MM.1S (cell line): ENCODE measurements at regions not wholly inside any gene's neighbourhood (a gene's known extent, or its start where the extent isn't known, plus 50 kb on each side); places are given as distances from the start of the nearest gene placed in this dataset.

Experiments used
- DNase-seq: peaks from one replicate; pipeline ENCODE4 v3.0.0-alpha.2; 2015
- H2AFZ ChIP-seq: fragments of 300-600 bp; sonication (generic); 2 replicates; pipeline ENCODE4 v1.6.0; 2016; ENCODE audit warnings: antibody characterized with exemption, low read length
- H3F3A ChIP-seq: fragments of 300-600 bp; sonication (generic); 2 replicates; pipeline ENCODE4 v1.6.1; 2016; ENCODE audit warnings: mild to moderate bottlenecking, antibody characterized with exemption, low read length, moderate library complexity, mixed read lengths; ENCODE audit not compliant: insufficient read depth
- H3K27ac ChIP-seq: fragments of 300-600 bp; sonication (generic); 2 replicates; pipeline ENCODE4 v1.5.1; 2016; ENCODE audit warnings: mild to moderate bottlenecking, low read length
- H3K27me3 ChIP-seq: fragments of 300-600 bp; sonication (generic); replicated peaks from 2 replicates; pipeline ENCODE4 v1.6.0; 2016; ENCODE audit warnings: low read length; ENCODE audit not compliant: insufficient read depth
- H3K36me3 ChIP-seq: fragments of 300-600 bp; sonication (generic); replicated peaks from 2 replicates; pipeline ENCODE4 v1.6.1; 2016; ENCODE audit warnings: mild to moderate bottlenecking, low read length, mixed read lengths; ENCODE audit not compliant: insufficient read depth
- H3K4me1 ChIP-seq: fragments of 300-600 bp; sonication (generic); 2 replicates; pipeline ENCODE4 v1.6.1; 2016; ENCODE audit warnings: low read length, mixed read lengths
- H3K4me2 ChIP-seq: fragments of 300-600 bp; sonication (generic); 2 replicates; pipeline ENCODE4 v1.6.0; 2016; ENCODE audit warnings: low read depth, low read length
- H3K4me3 ChIP-seq: fragments of 300-600 bp; sonication (generic); 2 replicates; pipeline ENCODE4 v1.5.1; 2016; ENCODE audit warnings: low read length, mixed read lengths
- H3K79me2 ChIP-seq: fragments of 300-600 bp; sonication (generic); 2 replicates; pipeline ENCODE4 v1.6.1; 2016; ENCODE audit warnings: mixed run types, low read length, mixed read lengths
- H3K9ac ChIP-seq: fragments of 300-600 bp; sonication (generic); 2 replicates; pipeline ENCODE4 v1.6.1; 2016; ENCODE audit warnings: low read length, mixed read lengths
- H3K9me2 ChIP-seq: fragments of 300-600 bp; sonication (generic); replicated peaks from 2 replicates; pipeline ENCODE4 v1.6.1; 2016; ENCODE audit warnings: mild to moderate bottlenecking, low read length, mixed read lengths; ENCODE audit not compliant: insufficient read depth
- H3K9me3 ChIP-seq: fragments of 300-600 bp; sonication (generic); replicated peaks from 2 replicates; pipeline ENCODE4 v1.6.1; 2016; ENCODE audit warnings: mild to moderate bottlenecking, low read length, mixed read lengths; ENCODE audit not compliant: insufficient read depth
- H4K20me1 ChIP-seq: fragments of 300-600 bp; sonication (generic); 2 replicates; pipeline ENCODE4 v1.6.1; 2016; ENCODE audit warnings: mild to moderate bottlenecking, low read length, moderate library complexity, mixed read lengths; ENCODE audit not compliant: insufficient read depth
- CTCF ChIP-seq: fragments of 300-600 bp; sonication (generic); IDR thresholded peaks from 2 replicates; pipeline ENCODE4 v1.5.1; 2016; ENCODE audit warnings: antibody characterized with exemption, low read length, mixed read lengths
- EZH2 ChIP-seq: fragments of 300-600 bp; sonication (generic); optimal IDR thresholded peaks from 2 replicates; pipeline ENCODE3; 2017; ENCODE audit warnings: low read depth, mild to moderate bottlenecking, antibody characterized with exemption, low read length, mixed read lengths
- EZH2phosphoT487 ChIP-seq: fragments of 300-600 bp; sonication (generic); IDR thresholded peaks from 2 replicates; pipeline ENCODE4 v1.6.1; 2018; ENCODE audit warnings: antibody characterized with exemption, low read length

GRCh38 chr2:181153886-181154285, 173.5 kb downstream of the UBE2E3 start:
- Histone ChIP-seq H3K9me2 (no peaks in the 10 kb centered on the region), H3K4me3 (no peak overlapping the region)
- no peak for TF ChIP-seq EZH2
- no peak for TF ChIP-seq EZH2phosphoT487
- no peak for TF ChIP-seq CTCF

DNA sequence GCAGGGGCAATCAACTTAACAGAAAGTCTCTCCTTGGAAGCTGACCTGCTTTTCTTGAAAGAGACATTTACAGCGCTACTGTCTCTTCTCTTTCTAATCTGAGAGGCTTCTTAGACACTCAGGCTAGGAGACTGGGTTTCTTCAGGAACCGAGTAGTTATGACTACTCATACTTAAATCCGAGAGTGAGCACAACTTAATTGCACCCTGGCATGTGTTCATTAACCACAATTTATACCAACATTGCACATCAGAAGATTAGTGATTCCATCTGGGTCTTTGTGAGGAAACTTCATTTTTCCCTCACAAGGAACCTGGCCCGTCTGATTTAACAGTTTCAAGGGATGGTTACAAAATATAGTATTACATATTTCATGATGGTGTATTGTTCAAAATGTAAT, 176.9 kb downstream of the UBE2E3 start:
- no peak for TF ChIP-seq CTCF
- no peak for TF ChIP-seq EZH2
- no peak for TF ChIP-seq EZH2phosphoT487
- Histone ChIP-seq H3K27ac (no peak overlapping the region), H3K27me3 (no peaks in the 10 kb centered on the region), H3K4me1 (peaks cover 13% of the 10 kb centered on the region), H3F3A (no peaks in the 10 kb centered on the region), H3K9me3 (no peaks in the 10 kb centered on the region), H3K9me2 (no peaks in the 10 kb centered on the region), H3K36me3 (no peaks in the 10 kb centered on the region), H3K9ac (no peak overlapping the region), H4K20me1 (no peaks in the 10 kb centered on the region), H3K4me2 (no peak overlapping the region), H3K79me2 (no peaks in the 10 kb centered on the region), H3K4me3 (no peak overlapping the region), H2AFZ (no peak overlapping the region)
- no peak for DNase-seq

More at GRCh38 chr2:181153886-181154285, 173.5 kb downstream of the UBE2E3 start:
- no peaks in the 10 kb centered on the region for H3K4me1 ChIP-seq
- no peak overlapping the region for H3K9ac ChIP-seq
- no peak for DNase-seq
- no peak overlapping the region for H3K4me2 ChIP-seq
- no peaks in the 10 kb centered on the region for H3K9me3 ChIP-seq
- H3K79me2 ChIP-seq = no peaks in the 10 kb centered on the region
- no peaks in the 10 kb centered on the region for H3K36me3 ChIP-seq
- no peak overlapping the region for H3K27ac ChIP-seq
- H3K27me3 ChIP-seq = no peaks in the 10 kb centered on the region
- H4K20me1 ChIP-seq = no peaks in the 10 kb centered on the region
- H3F3A ChIP-seq = no peaks in the 10 kb centered on the region
- H2AFZ ChIP-seq = no peak overlapping the region

GRCh38 chr2:181158427-181158826, 178.0 kb downstream of the UBE2E3 start:
- Histone ChIP-seq H3K36me3 (no peaks in the 10 kb centered on the region), H3K79me2 (no peaks in the 10 kb centered on the region), H3K9me2 (no peaks in the 10 kb centered on the region), H3K9me3 (no peaks in the 10 kb centered on the region), H3K27me3 (no peaks in the 10 kb centered on the region), H4K20me1 (no peaks in the 10 kb centered on the region), H2AFZ (no peak overlapping the region), H3K27ac (no peak overlapping the region), H3K9ac (no peak overlapping the region), H3K4me1 (peaks cover 21% of the 10 kb centered on the region), H3K4me2 (no peak overlapping the region), H3K4me3 (no peak overlapping the region), H3F3A (peaks cover 9% of the 10 kb centered on the region; the same call in 1 of the 2 replicates)
- TF ChIP-seq EZH2phosphoT487 (no peak), EZH2 (no peak), CTCF (no peak)
- DNase-seq = no peak
